H9 (cell line): ENCODE measurements at regions not wholly inside any gene's neighbourhood (a gene's known extent, or its start where the extent isn't known, plus 50 kb on each side); places are given as distances from the start of the nearest gene placed in this dataset.

Experiments used
- DNase-seq: peaks from one replicate; pipeline ENCODE4 v3.0.0-alpha.2; 2017
- H2AFZ ChIP-seq: one replicate; pipeline ENCODE4 v1.6.1; 2013; ENCODE audit warnings: mild to moderate bottlenecking, low read length, control low read depth, moderate library complexity
- H2AK5ac ChIP-seq: 2 replicates; pipeline ENCODE4 v1.6.1; 2013; ENCODE audit warnings: low read length, control low read depth, mixed read lengths; ENCODE audit not compliant: insufficient read length
- H2BK120ac ChIP-seq: one replicate; pipeline ENCODE4 v1.6.1; 2013; ENCODE audit warnings: low read depth, mild to moderate bottlenecking, low read length, control low read depth, inconsistent platforms; ENCODE audit not compliant: poor library complexity, severe bottlenecking
- H2BK12ac ChIP-seq: 2 replicates; pipeline ENCODE4 v1.6.1; 2013; ENCODE audit warnings: low read length, control low read depth, mixed read lengths, low read depth; ENCODE audit not compliant: insufficient read length
- H2BK15ac ChIP-seq: 2 replicates; pipeline ENCODE4 v1.6.1; 2013; ENCODE audit warnings: low read depth, low read length, control low read depth
- H2BK20ac ChIP-seq: one replicate; pipeline ENCODE4 v1.6.1; 2013; ENCODE audit warnings: low read depth, mild to moderate bottlenecking, low read length, control low read depth, inconsistent platforms; ENCODE audit not compliant: poor library complexity, severe bottlenecking
- H2BK5ac ChIP-seq: 2 replicates; pipeline ENCODE4 v1.6.1; 2013; ENCODE audit warnings: low read length, control low read depth, mixed read lengths; ENCODE audit not compliant: insufficient read length
- H3K14ac ChIP-seq: 2 replicates; pipeline ENCODE4 v1.6.1; 2013; ENCODE audit warnings: low read length, control low read depth; ENCODE audit not compliant: insufficient read depth
- H3K18ac ChIP-seq: 2 replicates; pipeline ENCODE4 v1.6.1; 2013; ENCODE audit warnings: low read depth, mild to moderate bottlenecking, mixed read lengths, low read length, control low read depth; ENCODE audit not compliant: insufficient read length
- H3K23ac ChIP-seq: 2 replicates; pipeline ENCODE4 v1.6.1; 2013; ENCODE audit warnings: low read length, control low read depth, mixed read lengths, low read depth; ENCODE audit not compliant: insufficient read length
- H3K23me2 ChIP-seq: 2 replicates; pipeline ENCODE4 v1.6.1; 2013; ENCODE audit warnings: low read depth, mild to moderate bottlenecking, mixed read lengths, low read length, control low read depth; ENCODE audit not compliant: insufficient read length, poor library complexity, severe bottlenecking
- H3K27ac ChIP-seq: 2 replicates; pipeline ENCODE4 v1.5.1; 2013; ENCODE audit warnings: low read length, control low read depth, mixed read lengths, low read depth; ENCODE audit not compliant: insufficient read length
- H3K27me3 ChIP-seq: 2 replicates; pipeline ENCODE4 v1.6.1; 2013; ENCODE audit warnings: low read length, control low read depth, inconsistent platforms; ENCODE audit not compliant: insufficient read depth
- H3K4ac ChIP-seq: 2 replicates; pipeline ENCODE4 v1.6.1; 2013; ENCODE audit warnings: low read depth, mild to moderate bottlenecking, control low read depth, inconsistent platforms, low read length, moderate library complexity
- H3K4me1 ChIP-seq: 2 replicates; pipeline ENCODE4 v1.6.1; 2013; ENCODE audit warnings: low read length, control low read depth, inconsistent platforms; ENCODE audit not compliant: insufficient read depth
- H3K4me2 ChIP-seq: 2 replicates; pipeline ENCODE4 v1.6.1; 2013; ENCODE audit warnings: low read length, control low read depth, mixed read lengths; ENCODE audit not compliant: insufficient read length, insufficient read depth
- H3K56ac ChIP-seq: 2 replicates; pipeline ENCODE4 v1.6.1; 2013; ENCODE audit warnings: low read depth, mild to moderate bottlenecking, mixed read lengths, low read length, control low read depth; ENCODE audit not compliant: insufficient read length
- H3K79me1 ChIP-seq: 2 replicates; pipeline ENCODE4 v1.6.1; 2013; ENCODE audit warnings: low read depth, mild to moderate bottlenecking, moderate library complexity, low read length, control low read depth, inconsistent platforms; ENCODE audit not compliant: insufficient read depth, poor library complexity, severe bottlenecking
- H3K79me2 ChIP-seq: 2 replicates; pipeline ENCODE4 v1.6.1; 2013; ENCODE audit warnings: low read length, control low read depth, inconsistent platforms; ENCODE audit not compliant: insufficient read depth
- H3K9ac ChIP-seq: 2 replicates; pipeline ENCODE4 v1.6.1; 2013; ENCODE audit warnings: low read length, control low read depth, mixed read lengths; ENCODE audit not compliant: insufficient read length; ENCODE audit errors: extremely low read depth
- H3K9me3 ChIP-seq: one replicate; pipeline ENCODE4 v1.6.1; 2013; ENCODE audit warnings: low read depth, low read length, inconsistent platforms; ENCODE audit not compliant: control insufficient read depth
- H3T11ph ChIP-seq: one replicate; pipeline ENCODE4 v1.6.1; 2013; ENCODE audit warnings: mild to moderate bottlenecking, low read length, control low read depth, inconsistent platforms
- H4K20me1 ChIP-seq: one replicate; pipeline ENCODE4 v1.6.1; 2013; ENCODE audit not compliant: control insufficient read depth, insufficient read length, insufficient read depth
- H4K5ac ChIP-seq: 2 replicates; pipeline ENCODE4 v1.6.1; 2013; ENCODE audit warnings: low read depth, mild to moderate bottlenecking, mixed read lengths, low read length, control low read depth; ENCODE audit not compliant: insufficient read length
- H4K8ac ChIP-seq: replicated peaks from 2 replicates; pipeline ENCODE4 v1.6.1; 2013; ENCODE audit warnings: low read length, control low read depth, mixed read lengths, low read depth; ENCODE audit not compliant: insufficient read length
- H4K91ac ChIP-seq: 2 replicates; pipeline ENCODE4 v1.6.1; 2013; ENCODE audit warnings: low read depth, mild to moderate bottlenecking, moderate library complexity, mixed read lengths, low read length, control low read depth; ENCODE audit not compliant: insufficient read length
- H3K27ac Mint-ChIP-seq, 3 experiments: 2 replicates in 2 of 3; 3 replicates in 1 of 3; pipeline ENCODE4 v1.8.0; 2020 to 2021; ENCODE audit warnings: mixed read lengths in 3 of 3, mild to moderate bottlenecking in 1 of 3, moderate library complexity in 1 of 3
- H3K27me3 Mint-ChIP-seq: 2 replicates; pipeline ENCODE4 v1.8.0; 2021; ENCODE audit warnings: low read depth, mild to moderate bottlenecking, moderate library complexity, mixed read lengths
- H3K36me3 Mint-ChIP-seq, 3 experiments: 2 replicates in 2 of 3; 3 replicates in 1 of 3; pipeline ENCODE4 v1.8.0; 2020 to 2021; ENCODE audit warnings: low read depth in 3 of 3, mixed read lengths in 3 of 3; ENCODE audit not compliant: insufficient read depth in 1 of 3
- H3K4me1 Mint-ChIP-seq, 2 experiments: 2 replicates each; pipeline ENCODE4 v1.8.0; 2020; ENCODE audit warnings: mixed read lengths in 2 of 2
- H3K4me3 Mint-ChIP-seq, 2 experiments: 2 replicates in 1 of 2; 3 replicates in 1 of 2; pipeline ENCODE4 v1.8.0; 2020 to 2021; ENCODE audit warnings: mild to moderate bottlenecking in 2 of 2, mixed read lengths in 2 of 2, moderate library complexity in 1 of 2
- H3K9me3 Mint-ChIP-seq, 2 experiments: 2 replicates in 1 of 2; 3 replicates in 1 of 2; pipeline ENCODE4 v1.8.0; 2020; ENCODE audit warnings: mild to moderate bottlenecking in 2 of 2, mixed read lengths in 2 of 2, moderate library complexity in 1 of 2
- WGBS: extraction: QIAGEN DNeasy Blood & Tissue Kit; methylation state at CpG from one replicate; pipeline ENCODE4 v1.1.7; 2013; ENCODE audit warnings: missing lambda C conversion rate, low lambda C conversion rate, mixed read lengths; ENCODE audit not compliant: insufficient read length; ENCODE audit errors: extremely low coverage; 5-methylcytosine and 5-hydroxymethylcytosine counted together
- TF ChIP-seq, protein P1 (sequence below): fragments of 200-600 bp; sonication (generic); conservative IDR thresholded peaks from 3 replicates; pipeline ENCODE4 v1.8.0; 2021; ENCODE audit warnings: antibody characterized with exemption, mild to moderate bottlenecking

DNA sequence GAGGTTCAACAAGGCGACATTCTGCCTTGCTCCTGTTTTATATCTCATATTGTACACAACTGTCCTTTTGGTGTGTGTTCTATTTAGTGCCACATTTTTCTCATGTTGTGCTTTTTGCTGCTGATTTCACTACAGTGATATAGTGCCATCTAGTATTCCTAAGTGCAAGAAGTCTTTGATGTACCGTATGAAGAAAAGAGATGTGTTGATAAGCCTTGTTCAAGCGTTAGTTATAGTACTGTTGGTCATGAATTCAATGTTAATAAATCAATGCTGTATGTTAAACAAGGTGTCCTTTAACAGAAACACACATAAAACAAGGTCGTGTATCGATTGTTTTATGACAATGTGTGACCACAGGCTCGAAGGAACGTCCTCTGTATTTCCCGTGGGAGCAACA, 939.4 kb downstream of the GATA3 start:
- H3K9me3 ChIP-seq, result no peaks in the 10 kb centered on the region
- no peaks in the 10 kb centered on the region for H3K4me1 Mint-ChIP-seq
- no peak overlapping the region for H4K8ac ChIP-seq
- H3K79me1 ChIP-seq, result no peaks in the 10 kb centered on the region
- H2BK20ac ChIP-seq, result no peak overlapping the region
- H3K23me2 ChIP-seq, result no peaks in the 10 kb centered on the region
- H4K5ac ChIP-seq, result no peak overlapping the region
- TF ChIP-seq, protein P1, sequence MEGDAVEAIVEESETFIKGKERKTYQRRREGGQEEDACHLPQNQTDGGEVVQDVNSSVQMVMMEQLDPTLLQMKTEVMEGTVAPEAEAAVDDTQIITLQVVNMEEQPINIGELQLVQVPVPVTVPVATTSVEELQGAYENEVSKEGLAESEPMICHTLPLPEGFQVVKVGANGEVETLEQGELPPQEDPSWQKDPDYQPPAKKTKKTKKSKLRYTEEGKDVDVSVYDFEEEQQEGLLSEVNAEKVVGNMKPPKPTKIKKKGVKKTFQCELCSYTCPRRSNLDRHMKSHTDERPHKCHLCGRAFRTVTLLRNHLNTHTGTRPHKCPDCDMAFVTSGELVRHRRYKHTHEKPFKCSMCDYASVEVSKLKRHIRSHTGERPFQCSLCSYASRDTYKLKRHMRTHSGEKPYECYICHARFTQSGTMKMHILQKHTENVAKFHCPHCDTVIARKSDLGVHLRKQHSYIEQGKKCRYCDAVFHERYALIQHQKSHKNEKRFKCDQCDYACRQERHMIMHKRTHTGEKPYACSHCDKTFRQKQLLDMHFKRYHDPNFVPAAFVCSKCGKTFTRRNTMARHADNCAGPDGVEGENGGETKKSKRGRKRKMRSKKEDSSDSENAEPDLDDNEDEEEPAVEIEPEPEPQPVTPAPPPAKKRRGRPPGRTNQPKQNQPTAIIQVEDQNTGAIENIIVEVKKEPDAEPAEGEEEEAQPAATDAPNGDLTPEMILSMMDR, result no peak
- no peak overlapping the region for H3K23ac ChIP-seq
- no peak overlapping the region for H2BK5ac ChIP-seq
- no peaks in the 10 kb centered on the region for H3K9me3 Mint-ChIP-seq
- no peaks in the 10 kb centered on the region; the same call in 1 of the 2 replicates for H3K27me3 Mint-ChIP-seq
- no peak overlapping the region for H3K9ac ChIP-seq
- no peak overlapping the region for H2AFZ ChIP-seq
- H3K79me2 ChIP-seq, result no peaks in the 10 kb centered on the region
- H3K4me2 ChIP-seq, result no peak overlapping the region
- no peak overlapping the region for H2AK5ac ChIP-seq
- no peak overlapping the region for H3T11ph ChIP-seq
- no peak overlapping the region for H3K4ac ChIP-seq
- H3K4me3 Mint-ChIP-seq, result no peak overlapping the region
- H2BK120ac ChIP-seq, result no peak overlapping the region
- H3K4me1 ChIP-seq, result no peaks in the 10 kb centered on the region
- no peak overlapping the region for H3K27ac Mint-ChIP-seq
- H3K14ac ChIP-seq, result no peak overlapping the region
- no CpG with 5 or more reads among the region's 8 CpGs for WGBS
- H3K56ac ChIP-seq, result no peak overlapping the region
- no peaks in the 10 kb centered on the region for H3K27me3 ChIP-seq
- no peak overlapping the region for H3K18ac ChIP-seq
- H2BK15ac ChIP-seq, result no peak overlapping the region
- H2BK12ac ChIP-seq, result no peak overlapping the region
- H4K91ac ChIP-seq, result no peak overlapping the region
- H3K27ac ChIP-seq, result no peak overlapping the region
- H3K36me3 Mint-ChIP-seq, result no peaks in the 10 kb centered on the region
- DNase-seq, result no peak
- H4K20me1 ChIP-seq, result no peaks in the 10 kb centered on the region
